MG63 (cell line): ENCODE measurements at regions not wholly inside any gene's neighbourhood (a gene's known extent, or its start where the extent isn't known, plus 50 kb on each side); places are given as distances from the start of the nearest gene placed in this dataset.
"Not testable (repeated sequence)": the region's sequence is repeated elsewhere in the genome, so short reads cannot be mapped to it uniquely, and the experiment has no call there.

ENCODE experiments used
- DNase-seq: peaks from one replicate; pipeline ENCODE4 v3.0.0-alpha.2; 2020
- H3K27me3 ChIP-seq: fragments of 250-450 bp; sonication (Bioruptor Pico); 2 replicates; pipeline ENCODE4 v1.5.1; 2020; ENCODE audit warnings: mild to moderate bottlenecking, moderate library complexity
- H3K36me3 ChIP-seq: fragments of 250-450 bp; sonication (Bioruptor Pico); 2 replicates; pipeline ENCODE4 v1.5.1; 2020; ENCODE audit warnings: mild to moderate bottlenecking, moderate library complexity
- H3K4me3 ChIP-seq: fragments of 250-450 bp; sonication (Bioruptor Pico); 2 replicates; pipeline ENCODE4 v1.5.1; 2020; ENCODE audit warnings: mild to moderate bottlenecking, moderate library complexity
- H3K9me3 ChIP-seq: fragments of 250-450 bp; sonication (Bioruptor Pico); 2 replicates; pipeline ENCODE4 v1.5.1; 2020; ENCODE audit warnings: mild to moderate bottlenecking, moderate library complexity

GRCh38 chr16:16925432-16925831 lies 545.3 kb downstream of the XYLT1 start:
- no peak overlapping the region for H3K4me3 ChIP-seq
- no peaks in the 10 kb centered on the region for H3K36me3 ChIP-seq
- H3K27me3 ChIP-seq, result peaks cover 5% of the 10 kb centered on the region; the same call in 1 of the 2 replicates

GRCh38 chr16:16928532-16929109 lies 542.1 kb downstream of the XYLT1 start:
- peaks cover 11% of the 10 kb centered on the region for H3K27me3 ChIP-seq
- DNase-seq, result no peak
- no peaks in the 10 kb centered on the region for H3K36me3 ChIP-seq
- no peak overlapping the region for H3K4me3 ChIP-seq
- no peaks in the 10 kb centered on the region for H3K9me3 ChIP-seq

More at GRCh38 chr16:16925432-16925831, 545.3 kb downstream of the XYLT1 start:
- no peaks in the 10 kb centered on the region for H3K9me3 ChIP-seq
- no peak for DNase-seq

GRCh38 chr16:16930309-16931000 lies 540.3 kb downstream of the XYLT1 start:
- H3K36me3 ChIP-seq, result no peaks in the 10 kb centered on the region

GRCh38 chr16:16933861-16934260 lies 536.9 kb downstream of the XYLT1 start:
- Histone ChIP-seq H3K36me3 (no peaks in the 10 kb centered on the region), H3K9me3 (no peaks in the 10 kb centered on the region), H3K4me3 (no peak overlapping the region), H3K27me3 (peaks cover 20% of the 10 kb centered on the region)
- DNase-seq, result no peak

More at GRCh38 chr16:16930309-16931000, 540.3 kb downstream of the XYLT1 start:
- no peaks in the 10 kb centered on the region for H3K9me3 ChIP-seq
- no peak overlapping the region for H3K4me3 ChIP-seq
- peaks cover 10% of the 10 kb centered on the region for H3K27me3 ChIP-seq
- no peak for DNase-seq

GRCh38 chr16:16934660-16935059 lies 536.1 kb downstream of the XYLT1 start:
- no peak overlapping the region for H3K4me3 ChIP-seq
- no peaks in the 10 kb centered on the region for H3K36me3 ChIP-seq
- no peaks in the 10 kb centered on the region for H3K9me3 ChIP-seq
- peaks cover 24% of the 10 kb centered on the region for H3K27me3 ChIP-seq
- no peak for DNase-seq

GRCh38 chr16:16935909-16936308 lies 534.9 kb downstream of the XYLT1 start:
- H3K36me3 ChIP-seq, H3K9me3 ChIP-seq, DNase-seq, H3K4me3 ChIP-seq: not testable (repeated sequence)
- H3K27me3 ChIP-seq, result peaks cover 22% of the 10 kb centered on the region

GRCh38 chr16:16937576-16937975 lies 533.2 kb downstream of the XYLT1 start:
- no peak overlapping the region for H3K4me3 ChIP-seq
- DNase-seq, result no peak

GRCh38 chr16:16938009-16938408 lies 532.8 kb downstream of the XYLT1 start:
- Histone ChIP-seq H3K4me3 (no peak overlapping the region), H3K9me3 (no peaks in the 10 kb centered on the region), H3K27me3 (peaks cover 21% of the 10 kb centered on the region), H3K36me3 (no peaks in the 10 kb centered on the region)
- no peak for DNase-seq

More at GRCh38 chr16:16937576-16937975, 533.2 kb downstream of the XYLT1 start:
- no peaks in the 10 kb centered on the region for H3K36me3 ChIP-seq
- H3K27me3 ChIP-seq, result peaks cover 21% of the 10 kb centered on the region
- H3K9me3 ChIP-seq, result no peaks in the 10 kb centered on the region

GRCh38 chr16:16938980-16939379 lies 531.8 kb downstream of the XYLT1 start:
- no peak overlapping the region for H3K4me3 ChIP-seq
- H3K27me3 ChIP-seq, result peaks cover 21% of the 10 kb centered on the region
- no peak for DNase-seq
- H3K36me3 ChIP-seq, result no peaks in the 10 kb centered on the region
- H3K9me3 ChIP-seq, result no peaks in the 10 kb centered on the region

GRCh38 chr16:16940351-16940750 lies 530.4 kb downstream of the XYLT1 start:
- peaks cover 21% of the 10 kb centered on the region for H3K27me3 ChIP-seq

GRCh38 chr16:16942849-16943248 lies 527.9 kb downstream of the XYLT1 start:
- H3K36me3 ChIP-seq, H3K9me3 ChIP-seq, DNase-seq, H3K4me3 ChIP-seq: not testable (repeated sequence)
- H3K27me3 ChIP-seq, result peaks cover 12% of the 10 kb centered on the region; the same call in 1 of the 2 replicates

More at GRCh38 chr16:16940351-16940750, 530.4 kb downstream of the XYLT1 start:
- Histone ChIP-seq H3K9me3 (no peaks in the 10 kb centered on the region), H3K36me3 (no peaks in the 10 kb centered on the region), H3K4me3 (no peak overlapping the region)
- no peak for DNase-seq

GRCh38 chr16:16945207-16945606 lies 525.6 kb downstream of the XYLT1 start:
- 0 out of 2 replicates have a peak, but pooled peaks cover 2% of the 10 kb centered on the region for H3K9me3 ChIP-seq
- no peaks in the 10 kb centered on the region for H3K36me3 ChIP-seq
- no peak for DNase-seq

GRCh38 chr16:16956376-16956775 lies 514.4 kb downstream of the XYLT1 start:
- no peaks in the 10 kb centered on the region for H3K9me3 ChIP-seq
- H3K27me3 ChIP-seq, result peaks cover 4% of the 10 kb centered on the region; the same call in 1 of the 2 replicates
- no peak overlapping the region for H3K4me3 ChIP-seq
- no peak for DNase-seq
- H3K36me3 ChIP-seq, result no peaks in the 10 kb centered on the region

More at GRCh38 chr16:16945207-16945606, 525.6 kb downstream of the XYLT1 start:
- Histone ChIP-seq H3K4me3 (no peak overlapping the region), H3K27me3 (0 out of 2 replicates have a peak, but pooled peaks cover 5% of the 10 kb centered on the region)

GRCh38 chr16:16960785-16961184 lies 510.0 kb downstream of the XYLT1 start:
- Histone ChIP-seq H3K4me3 (no peak overlapping the region), H3K9me3 (no peaks in the 10 kb centered on the region), H3K27me3 (peaks cover 4% of the 10 kb centered on the region; the same call in 1 of the 2 replicates), H3K36me3 (no peaks in the 10 kb centered on the region)
- DNase-seq, result no peak

- Histone ChIP-seq H3K9me3 (no peaks in the 10 kb centered on the region), H3K27me3 (peaks cover 11% of the 10 kb centered on the region), H3K4me3 (no peak overlapping the region), H3K36me3 (no peaks in the 10 kb centered on the region)
- DNase-seq, result no peak
Observed at GRCh38 chr16:16966439-16966838, 504.3 kb downstream of the XYLT1 start.

GRCh38 chr16:16971042-16971441 lies 499.7 kb downstream of the XYLT1 start:
- H3K27me3 ChIP-seq, result peaks cover 10% of the 10 kb centered on the region

GRCh38 chr16:16972831-16973230 lies 497.9 kb downstream of the XYLT1 start:
- no peak for DNase-seq
- Histone ChIP-seq H3K27me3 (no peaks in the 10 kb centered on the region), H3K4me3 (no peak overlapping the region), H3K9me3 (0 out of 2 replicates have a peak, but pooled peaks cover 2% of the 10 kb centered on the region), H3K36me3 (no peaks in the 10 kb centered on the region)

More at GRCh38 chr16:16971042-16971441, 499.7 kb downstream of the XYLT1 start:
- Histone ChIP-seq H3K4me3 (no peak overlapping the region), H3K36me3 (no peaks in the 10 kb centered on the region), H3K9me3 (no peaks in the 10 kb centered on the region)
- no peak for DNase-seq
